ENCODE measurements at regions not wholly inside any gene's neighbourhood (a gene's known extent, or its start where the extent isn't known, plus 50 kb on each side); places are given as distances from the start of the nearest gene placed in this dataset.
A peak's percentile ranks its signal among the peaks of the same experiment; 100 is the strongest.
"Not testable (repeated sequence)": the region's sequence is repeated elsewhere in the genome, so short reads cannot be mapped to it uniquely, and the experiment has no call there.

DNA sequence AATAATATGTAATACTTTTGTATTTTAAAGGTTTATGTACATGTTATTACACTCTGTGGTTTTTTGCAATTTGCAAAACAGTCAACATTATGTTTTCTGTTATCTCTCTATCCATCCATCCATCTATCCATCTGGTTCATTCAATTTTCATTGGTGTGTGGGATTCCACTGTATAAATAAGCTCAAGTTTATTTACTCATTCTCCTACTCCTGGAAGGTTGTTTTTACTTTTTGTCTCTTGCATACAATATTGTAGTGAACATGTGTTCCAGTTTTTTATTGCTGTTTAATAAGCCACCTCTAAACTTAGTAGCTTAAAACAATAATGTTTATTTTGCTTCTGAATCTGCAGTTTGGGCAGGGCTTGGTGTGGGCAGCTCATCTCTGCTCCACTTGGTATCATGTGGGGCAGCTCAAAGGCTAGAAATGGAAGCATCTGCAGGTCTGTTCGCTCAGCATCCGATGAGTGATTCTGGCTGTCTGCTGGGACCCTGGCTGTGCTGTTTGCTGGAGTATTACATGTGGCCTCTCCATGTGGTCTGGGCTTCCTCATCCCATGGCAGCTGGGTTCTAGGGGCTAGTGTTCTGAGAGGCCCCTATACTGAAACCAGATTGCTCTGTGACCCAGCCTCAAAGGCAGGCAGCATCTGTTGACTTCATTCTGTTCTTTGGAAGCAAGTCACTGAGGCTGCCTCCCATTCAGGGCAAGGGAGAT is 98.8 kb downstream of the SLC25A47 start:
- no peak for DNase-seq

DNA sequence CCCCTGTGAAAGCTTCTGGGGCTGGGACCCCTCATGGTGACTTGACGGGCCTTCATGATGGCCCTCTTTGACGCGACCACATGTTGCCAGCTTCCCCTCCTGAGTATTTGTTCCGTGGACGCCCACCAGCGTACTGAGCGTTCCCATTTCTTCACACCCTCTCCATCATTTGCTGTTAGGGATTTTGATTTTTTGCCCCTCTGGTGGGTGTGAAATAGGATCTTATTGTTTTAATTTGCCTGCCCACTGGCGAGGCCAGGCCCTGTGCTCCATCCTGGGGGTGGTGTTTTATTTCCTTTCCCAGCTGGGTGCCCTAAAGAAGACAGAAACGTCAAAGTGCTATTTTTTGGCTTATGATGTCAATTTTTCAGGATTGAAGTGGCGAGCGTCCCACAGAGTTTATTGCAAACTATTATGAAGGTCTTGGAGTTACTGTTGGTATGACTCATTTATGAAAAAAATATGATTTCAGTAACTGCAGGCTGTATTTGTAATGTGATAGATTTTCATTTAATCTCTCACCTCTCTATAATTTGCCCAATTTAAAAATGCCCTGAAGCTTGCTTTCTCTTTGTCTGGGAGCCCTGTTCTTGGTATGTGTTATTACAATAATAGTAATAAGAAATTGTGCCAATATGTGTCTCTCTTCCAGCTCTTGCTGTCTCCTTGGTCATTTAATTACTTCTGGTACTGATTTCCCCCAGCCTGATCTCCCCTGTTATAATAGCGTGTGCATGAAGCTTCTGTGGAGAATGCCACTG is 99.6 kb downstream of the SLC25A47 start:
- DNase-seq = no peak

DNA sequence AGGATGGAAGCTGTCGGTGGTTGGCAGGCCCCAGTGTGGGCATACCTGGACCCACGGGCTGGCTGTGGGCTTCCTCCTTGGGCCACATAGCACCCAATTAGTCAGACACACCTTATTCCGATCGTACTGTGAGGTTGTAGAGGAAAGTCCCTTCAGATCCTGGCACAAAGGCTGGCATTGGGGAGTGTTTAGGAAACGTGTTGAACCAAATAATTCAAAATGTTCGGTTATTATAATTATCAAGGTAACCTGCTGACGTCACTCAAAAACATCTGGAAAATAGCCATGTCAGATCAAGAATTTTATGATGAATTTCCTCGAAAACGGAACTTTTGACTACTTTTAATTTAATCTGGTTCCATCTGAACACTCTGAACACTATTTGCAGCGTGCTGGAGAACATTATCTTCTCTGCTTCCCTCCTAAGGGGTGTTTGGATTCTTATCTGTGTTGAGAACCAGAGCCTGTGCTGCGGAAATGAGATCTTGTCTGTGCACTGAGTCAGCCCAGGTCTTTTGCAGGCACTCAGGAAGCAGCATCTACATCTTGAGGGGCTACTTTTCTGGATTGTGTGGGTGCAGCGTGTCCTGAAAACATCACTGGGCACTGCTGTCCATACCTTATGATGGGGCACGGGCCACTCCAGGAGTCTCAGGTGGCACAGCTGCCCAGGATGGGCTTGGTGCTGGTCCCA is 100.3 kb downstream of the SLC25A47 start:
- DNase-seq = no peak

DNA sequence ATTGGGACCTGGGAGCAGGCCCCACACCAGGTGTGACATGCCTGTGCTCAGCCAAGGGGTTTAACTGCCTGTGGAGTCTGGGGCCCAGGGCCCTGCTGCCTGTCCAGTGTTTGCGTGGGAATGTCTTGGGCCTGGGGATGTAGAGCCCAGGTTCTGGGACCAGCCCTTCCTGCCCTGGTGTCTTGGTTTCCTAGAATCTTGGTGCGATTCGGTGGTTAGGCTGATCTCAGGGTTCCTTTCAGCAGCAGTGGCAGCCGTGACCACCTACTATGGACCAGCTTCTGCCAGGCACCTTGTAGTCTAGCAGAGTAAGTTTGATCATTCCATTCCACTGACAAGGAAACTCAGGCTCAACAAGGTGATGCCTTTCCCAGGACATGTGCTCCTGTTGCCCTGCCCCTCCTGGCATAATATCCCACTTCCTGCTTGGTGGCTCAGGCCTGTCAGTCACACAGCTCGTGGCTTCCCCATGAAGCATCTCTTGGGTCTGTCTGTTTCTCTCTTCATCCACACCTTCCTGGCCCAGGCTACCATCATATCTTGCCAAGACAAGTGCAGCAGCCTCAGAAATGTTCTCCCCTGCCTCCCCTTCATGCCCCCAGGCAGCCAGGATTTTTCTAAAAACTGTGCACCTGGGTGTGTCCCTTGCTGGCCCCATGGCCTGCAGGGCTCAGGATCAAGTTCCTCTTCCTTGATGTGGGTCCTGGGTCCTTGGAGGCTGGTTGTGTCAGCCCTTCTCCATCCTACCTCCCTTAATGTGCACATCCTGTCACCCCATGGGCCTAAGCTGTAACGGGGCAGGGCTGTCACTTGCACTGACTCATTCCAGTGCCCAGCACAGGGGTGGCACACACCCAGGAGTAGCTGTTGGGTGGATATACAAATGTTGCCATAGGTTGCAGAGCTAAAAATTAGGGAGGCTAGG is 101.6 kb downstream of the SLC25A47 start:
- DNase-seq = peak in 1 of 5 donors; percentile 14

DNA sequence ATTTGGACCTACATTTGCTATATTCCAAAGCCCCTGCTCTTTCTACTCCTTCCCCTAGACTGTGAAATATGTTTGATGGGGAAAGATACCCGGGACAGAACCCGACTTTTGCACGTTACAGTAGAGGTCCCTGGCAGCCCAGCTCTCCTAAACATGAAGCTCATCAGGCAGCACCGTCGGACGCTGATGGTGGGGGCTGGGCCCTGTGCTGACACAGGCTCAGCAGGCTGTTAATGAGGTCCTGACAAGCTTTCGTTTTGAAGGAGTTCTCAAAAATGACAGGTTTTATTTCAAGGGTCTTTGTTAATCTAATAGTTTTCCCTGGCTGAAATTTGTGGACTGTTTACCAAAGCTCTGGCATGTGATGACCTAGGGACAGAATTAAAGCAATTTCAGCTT is 102.3 kb downstream of the SLC25A47 start:
- no peak for DNase-seq

DNA sequence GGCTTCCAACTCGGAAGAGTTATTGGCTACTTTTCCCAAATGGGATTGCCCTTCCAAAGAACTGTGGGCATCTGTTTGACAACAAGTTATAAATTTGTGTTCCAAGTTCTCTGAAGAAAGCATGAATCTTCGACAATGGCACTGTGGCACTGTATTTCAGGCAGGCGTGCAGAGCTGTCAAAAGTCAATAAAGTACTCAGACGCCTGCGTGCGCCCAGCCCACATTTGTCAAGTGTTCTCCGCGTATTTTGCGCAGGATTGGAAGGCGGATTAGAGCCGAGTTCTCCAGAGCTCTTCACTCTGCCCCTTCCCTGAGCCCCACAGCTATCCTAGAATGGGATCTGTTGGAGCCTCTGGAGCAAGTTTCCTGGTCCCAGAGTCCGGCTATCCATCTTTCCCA is 103.2 kb downstream of the SLC25A47 start:
- DNase-seq = no peak

DNA sequence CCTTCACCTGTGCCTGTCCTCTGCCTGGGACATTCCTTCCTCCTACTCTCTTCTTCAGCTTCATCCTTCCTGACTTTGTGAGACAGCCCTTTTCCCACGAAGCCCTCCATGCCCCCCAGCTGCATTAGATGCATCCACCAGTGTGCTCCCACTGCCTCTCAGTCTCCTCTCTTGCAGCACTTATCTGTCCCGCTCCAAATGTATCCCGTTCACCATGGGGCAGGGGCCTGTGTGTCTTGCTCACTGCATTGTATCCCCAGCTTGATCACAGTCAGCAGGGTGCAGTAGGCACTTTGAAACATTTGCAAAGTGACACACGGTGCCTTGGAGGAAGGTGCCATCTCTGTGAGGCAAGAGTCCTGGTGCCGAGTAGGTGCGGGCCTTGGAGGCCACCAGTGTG is 104.0 kb downstream of the SLC25A47 start:
- DNase-seq = no peak

DNA sequence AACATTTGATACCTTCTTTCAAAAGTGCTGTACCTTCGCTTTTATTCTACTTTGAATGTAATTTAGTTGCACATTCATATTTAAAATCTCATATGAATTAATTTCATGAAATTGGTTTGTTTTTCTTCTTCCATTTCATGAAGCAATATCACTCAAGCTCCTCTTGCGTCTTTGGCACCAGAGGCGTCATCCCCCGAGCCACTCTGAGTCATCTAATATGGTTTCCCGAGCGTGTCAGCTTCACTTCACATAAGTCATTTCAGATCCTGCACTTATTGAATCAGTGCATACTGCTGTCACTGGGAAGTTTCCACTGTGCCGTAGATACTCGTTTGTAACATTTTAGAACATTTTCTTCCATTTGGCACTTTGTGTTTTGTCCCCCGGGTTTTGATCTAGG is 105.6 kb downstream of the SLC25A47 start:
- DNase-seq = no peak

DNA sequence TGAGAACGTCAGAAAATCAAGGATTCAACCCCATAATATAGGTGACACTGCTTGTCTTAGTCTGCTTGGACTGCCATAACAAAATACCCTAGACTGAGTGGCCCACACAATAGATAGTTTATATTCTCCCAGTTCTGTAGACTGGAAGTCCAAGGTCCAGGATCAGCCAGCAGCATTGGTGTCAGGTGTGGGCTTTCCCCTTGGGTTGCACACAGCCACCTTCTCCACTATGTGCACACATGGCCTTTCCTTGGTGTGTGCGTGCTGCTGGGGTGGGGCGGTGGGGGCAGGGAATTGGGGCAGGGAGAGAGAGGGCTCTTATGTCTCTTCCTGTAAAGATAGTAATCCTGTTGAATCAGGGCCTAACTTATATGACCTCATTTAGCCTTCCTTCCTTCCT is 106.4 kb downstream of the SLC25A47 start:
- DNase-seq = no peak

DNA sequence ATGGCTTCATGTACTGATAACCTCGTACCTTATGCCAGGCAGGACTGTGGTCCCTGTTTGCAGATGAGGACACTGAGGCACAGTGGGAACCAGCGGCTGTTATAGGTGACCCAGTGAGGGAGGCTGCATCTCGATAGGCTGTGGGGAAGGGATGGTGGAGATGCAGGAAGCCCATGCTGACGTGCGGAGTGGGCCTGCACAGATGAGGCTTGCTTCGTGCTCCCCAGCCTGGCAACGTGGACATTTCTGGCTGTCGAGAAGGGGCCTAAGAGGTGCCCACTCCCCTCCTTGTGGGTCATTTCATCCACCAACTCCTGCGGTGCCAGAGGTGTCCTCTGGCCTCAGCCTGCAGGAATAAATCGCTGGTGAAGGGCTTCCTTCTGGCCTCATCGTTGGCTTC is 107.4 kb downstream of the SLC25A47 start:
- DNase-seq = no peak

DNA sequence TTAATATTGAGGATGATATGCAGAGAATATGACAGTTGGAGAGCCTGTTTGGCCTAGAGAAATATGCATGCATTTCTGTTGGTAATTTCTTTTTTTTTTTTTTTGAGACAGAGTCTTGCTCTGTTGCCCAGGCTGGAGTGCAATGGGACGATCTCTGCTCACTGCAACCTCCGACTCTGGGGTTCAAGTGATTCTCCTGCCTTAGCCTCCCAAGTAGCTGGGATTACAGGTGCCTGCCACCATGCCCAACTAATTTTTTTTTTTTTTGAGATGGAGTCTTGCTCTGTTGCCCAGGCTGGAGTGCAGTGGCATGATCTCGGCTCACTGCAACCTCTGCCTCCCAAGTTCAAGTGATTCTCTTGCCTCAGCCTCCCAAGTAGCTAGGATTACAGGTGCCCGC is 108.3 kb downstream of the SLC25A47 start:
- DNase-seq = not testable (repeated sequence)

DNA sequence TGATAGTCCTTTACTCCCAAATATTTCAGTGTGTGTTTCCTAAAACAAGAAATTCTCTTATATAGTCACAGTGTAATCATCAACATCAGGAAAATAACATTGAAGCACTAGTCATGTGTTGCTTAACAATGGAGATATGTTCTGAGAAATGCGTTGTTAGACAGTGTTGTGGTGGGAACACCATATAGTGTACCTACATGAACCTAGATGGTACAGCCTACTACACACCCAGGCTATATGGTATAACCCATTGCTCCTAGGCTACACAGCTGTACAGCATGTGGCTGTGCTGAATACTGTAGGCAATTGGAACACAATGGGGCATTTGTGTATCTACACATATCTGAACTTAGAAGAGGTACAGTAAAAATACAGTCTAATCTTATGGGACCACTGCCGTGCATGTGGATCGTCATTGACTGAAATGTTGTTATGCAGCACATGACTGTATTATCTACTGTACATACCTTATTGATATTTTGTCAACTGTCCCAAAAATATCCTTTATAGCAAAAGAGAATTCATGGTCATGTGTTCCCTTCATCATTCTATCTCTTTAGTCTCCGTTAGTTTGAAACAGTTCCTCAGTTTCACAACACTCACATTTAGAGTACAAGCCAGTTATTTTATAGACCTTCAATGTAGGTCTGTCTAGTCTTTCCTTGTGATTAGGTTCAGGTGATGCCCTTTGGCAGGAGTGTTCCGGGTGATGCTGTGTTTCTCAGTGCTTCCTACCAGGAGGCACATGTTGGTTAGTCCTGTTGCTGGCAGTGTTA is 109.7 kb downstream of the SLC25A47 start:
- no peak for DNase-seq

DNA sequence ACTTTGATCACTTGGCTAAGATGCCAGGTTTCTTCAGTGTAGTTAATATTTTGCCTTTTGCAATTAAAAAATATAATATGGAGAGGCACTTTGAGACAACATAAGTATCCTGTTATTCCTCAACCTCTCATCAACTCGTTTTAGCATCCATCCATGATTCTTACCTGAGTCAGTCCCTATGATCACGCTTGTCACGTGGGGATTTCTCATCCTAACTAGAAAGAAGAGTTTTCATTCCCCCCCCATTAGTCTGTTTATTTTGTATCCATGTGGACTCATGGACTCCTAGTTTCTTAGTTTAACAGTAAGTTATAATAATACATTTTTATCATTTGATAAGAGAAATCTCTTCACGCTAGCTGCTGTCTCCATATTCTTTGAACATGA is 110.3 kb downstream of the SLC25A47 start:
- no peak for DNase-seq

DNA sequence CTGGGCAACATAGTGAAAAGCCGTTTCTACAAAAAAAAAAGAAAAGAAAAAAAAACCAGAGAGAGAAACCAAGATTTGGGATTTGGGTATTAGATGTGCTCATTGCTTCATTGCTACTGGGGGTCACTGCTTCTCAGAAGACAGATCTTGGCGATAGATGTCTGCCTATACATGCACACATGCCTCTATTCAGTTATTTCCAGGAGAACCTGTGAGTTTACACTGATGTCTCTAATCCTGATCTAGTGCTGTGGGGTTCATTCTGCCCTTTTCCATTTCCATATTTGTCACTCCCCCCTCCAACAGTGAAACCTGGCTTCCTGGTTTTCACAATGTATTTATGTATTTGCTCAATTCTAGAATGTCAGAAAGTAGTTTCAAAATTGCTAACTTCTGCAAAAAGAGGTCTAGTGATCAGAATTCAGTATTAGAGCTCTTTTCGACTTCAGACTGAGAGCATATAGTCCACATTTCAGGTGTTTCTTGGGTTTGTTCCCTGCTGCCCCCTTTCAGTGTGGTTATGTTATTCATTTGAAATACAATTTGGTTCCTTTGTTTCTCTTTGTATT is 111.0 kb downstream of the SLC25A47 start:
- DNase-seq = no peak

DNA sequence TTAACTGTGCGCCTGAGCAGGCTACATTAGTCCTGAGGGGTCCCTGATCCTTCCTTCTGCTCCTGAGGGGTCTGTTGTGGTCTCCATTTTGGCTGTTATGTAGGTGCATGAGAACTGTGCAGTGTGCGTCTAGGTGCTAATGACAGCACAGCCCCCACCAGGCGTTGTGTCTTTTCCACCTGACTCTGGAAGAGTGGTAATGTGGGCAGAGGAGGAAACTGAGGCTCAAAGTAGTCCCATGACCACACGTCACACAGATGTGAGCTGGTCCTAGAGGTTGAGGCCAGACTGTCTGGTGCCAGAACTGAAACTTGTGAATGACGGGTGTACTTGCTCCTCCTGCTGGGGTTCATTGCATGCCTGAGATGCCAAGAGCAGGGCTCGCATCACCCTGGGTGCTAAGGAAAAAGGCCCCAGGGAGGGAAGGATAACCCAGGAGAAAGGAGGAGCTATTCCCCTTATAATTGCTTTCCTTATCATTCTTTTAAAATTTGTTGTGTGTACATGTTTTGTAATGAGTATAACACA is 111.8 kb downstream of the SLC25A47 start:
- DNase-seq = no peak

DNA sequence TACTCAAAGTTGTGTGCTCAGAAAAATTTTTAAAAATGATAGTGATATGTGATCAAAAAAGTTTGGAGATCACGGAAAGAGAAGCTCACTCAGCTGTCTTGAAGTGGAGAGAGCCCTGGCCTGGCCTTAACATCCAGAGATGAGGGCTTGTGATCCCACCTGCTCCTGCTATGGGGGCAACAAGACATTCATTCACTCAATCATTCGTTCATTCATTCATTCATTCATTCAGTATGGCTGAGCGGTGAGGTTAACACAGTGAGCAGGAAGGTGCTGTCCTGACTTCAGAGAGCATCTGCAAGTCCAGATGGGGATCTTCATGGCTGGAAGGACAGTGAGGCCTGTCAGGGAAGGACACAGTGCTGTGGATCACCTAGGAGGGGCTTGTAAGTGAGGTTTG is 112.3 kb downstream of the SLC25A47 start:
- DNase-seq = no peak

DNA sequence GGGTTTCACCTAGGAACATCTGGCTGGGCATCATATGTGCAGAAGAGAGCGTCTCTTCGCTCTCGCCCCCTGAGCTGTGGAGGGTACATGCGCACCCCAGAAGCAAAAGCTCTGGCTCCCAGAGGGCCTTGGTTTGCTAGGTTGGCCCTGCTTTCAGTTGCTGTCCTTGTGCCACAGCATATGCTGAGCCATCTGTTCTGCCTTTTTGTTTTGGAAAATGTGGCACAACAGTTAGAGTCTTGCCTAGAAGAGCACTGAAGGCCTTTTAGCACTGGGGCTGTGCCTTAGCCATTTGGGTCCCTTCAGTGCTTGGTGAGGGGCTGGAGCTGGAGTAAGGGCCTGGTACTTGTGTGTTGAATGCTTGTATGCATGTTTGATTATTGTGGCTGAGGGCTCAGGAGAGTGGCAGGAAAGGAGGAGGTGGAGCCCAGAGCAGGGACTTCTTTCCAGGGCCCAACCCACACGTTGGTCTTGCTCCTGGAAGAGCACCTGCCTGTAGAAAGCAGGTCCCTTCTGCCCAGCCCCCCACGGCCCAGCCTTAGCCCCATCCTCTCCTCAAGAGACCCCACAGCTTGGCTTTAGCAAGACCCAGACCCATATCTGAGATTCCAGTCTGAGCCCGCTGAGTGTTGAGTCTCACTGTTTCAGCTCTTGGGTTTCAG is 113.7 kb downstream of the SLC25A47 start:
- no peak for DNase-seq

DNA sequence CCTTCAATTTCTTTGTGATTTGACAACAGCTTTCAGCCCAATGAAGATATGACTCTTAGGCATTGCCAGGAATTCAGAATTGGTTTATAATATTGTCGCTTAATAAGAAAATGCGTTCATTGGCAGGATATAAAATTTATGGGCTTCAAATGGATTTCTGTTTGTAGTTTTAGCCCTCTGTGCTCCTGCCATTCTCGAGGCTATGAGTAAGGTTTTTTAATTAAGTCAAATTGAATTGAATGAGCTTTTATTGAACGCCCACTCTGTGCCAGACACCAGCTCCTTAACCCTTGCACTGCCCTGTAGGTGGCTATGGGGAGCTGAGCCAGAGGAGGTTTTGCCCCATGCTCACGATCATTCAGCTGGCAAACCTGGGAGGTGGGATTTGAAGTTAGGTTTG is 115.1 kb downstream of the SLC25A47 start:
- DNase-seq = no peak

DNA sequence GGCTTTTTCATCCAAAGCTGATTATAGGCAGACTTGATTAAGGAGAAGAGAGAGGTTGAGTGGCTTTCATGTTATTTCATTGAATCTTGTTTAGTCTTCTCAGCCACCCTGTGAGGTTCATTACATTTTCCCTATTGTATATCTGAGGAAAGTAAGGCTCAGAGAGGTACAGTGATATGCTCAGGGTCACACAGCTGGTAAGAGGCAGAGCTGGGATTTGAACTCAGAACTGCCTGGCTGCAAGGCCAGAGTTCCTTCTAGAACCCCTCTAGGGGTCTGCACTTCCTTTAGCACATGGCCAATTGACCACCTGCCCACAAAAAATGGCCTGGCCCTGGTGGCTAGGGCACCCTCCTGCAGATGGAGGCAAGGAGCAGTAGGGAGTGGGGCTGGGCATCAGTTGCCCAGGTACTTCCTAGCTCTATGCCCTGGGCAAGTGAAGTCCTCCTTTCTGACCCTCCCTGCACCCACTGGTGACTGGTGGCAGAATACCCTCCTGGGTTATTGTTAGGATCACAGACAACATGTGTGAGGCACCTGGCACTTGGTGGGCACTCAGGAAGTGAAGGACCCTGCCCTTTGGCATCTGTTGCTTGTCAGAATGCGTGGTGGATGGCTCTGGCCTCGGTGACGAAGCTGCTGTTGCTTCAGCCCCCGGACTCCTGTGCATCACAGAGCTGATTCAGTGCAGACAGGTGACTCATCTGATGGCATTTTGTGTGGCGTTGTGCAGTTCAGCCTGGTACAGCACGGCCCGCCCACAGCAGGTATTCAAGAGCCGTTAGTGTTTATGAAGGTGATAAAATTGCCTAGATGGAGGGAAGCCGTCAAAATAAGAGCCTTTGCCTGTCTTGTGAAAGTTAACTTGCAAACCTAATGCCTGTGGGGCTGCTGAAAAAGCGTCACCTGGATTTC is 115.8 kb downstream of the SLC25A47 start:
- DNase-seq = no peak

DNA sequence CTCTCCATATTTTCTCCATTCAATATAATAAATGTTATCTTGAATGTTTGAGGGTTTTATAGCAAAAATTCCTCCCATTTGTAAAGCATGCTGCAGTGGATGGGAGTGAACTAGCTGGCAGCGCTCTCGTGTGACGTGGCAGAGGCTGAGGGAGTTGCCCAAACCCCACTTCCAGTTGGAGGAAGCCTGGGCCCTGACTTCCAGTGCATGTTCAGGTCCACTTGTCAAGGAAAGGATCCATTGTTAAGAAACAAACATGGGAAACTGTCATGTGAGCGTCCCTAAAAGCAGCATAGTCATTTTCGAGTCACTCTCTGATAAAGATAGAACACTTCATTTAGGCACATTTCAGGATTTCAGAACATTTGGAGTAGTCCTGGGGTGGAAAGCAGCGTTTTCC is 116.6 kb downstream of the SLC25A47 start:
- no peak for DNase-seq
